ENCODE measurements at regions not wholly inside any gene's neighbourhood (a gene's known extent, or its start where the extent isn't known, plus 50 kb on each side); places are given as distances from the start of the nearest gene placed in this dataset.

DNA sequence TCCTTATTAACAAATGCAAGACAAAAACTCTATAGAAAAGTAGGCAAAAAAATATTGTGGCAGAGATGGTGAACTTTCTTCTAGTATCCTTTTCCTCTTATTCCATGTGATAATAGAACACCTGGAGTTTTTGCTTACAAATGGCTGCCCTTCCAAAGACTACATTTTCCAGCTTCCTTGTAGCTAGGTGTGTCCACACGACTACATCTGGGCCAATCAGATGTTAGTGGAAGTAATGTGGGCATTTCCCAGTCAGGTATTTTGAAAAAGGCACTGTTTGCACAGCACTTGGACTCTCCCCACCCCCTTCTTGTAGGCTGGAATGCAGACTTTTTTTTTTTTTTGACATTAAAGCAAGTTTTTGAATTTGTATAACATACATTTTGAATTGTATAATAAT is 105.5 kb upstream of the TBX20 start:
- Histone ChIP-seq H3K4me3 (no peak overlapping the region), H3K79me2 (ENCODE audit: control insufficient read depth, insufficient read depth, low read length) (no peaks in the 10 kb centered on the region), H3K36me3 (ENCODE audit: control insufficient read depth, insufficient read depth, low read length) (no peaks in the 10 kb centered on the region), H3K27ac (ENCODE audit: extremely low read depth, low read depth, low read length) (no peak overlapping the region), H3K9me3 (replicated peaks; ENCODE audit: control insufficient read depth, insufficient read depth, low read depth, low read length) (no peaks in the 10 kb centered on the region), H4K20me1 (replicated peaks; ENCODE audit: control insufficient read depth, insufficient read depth, low read length) (no peaks in the 10 kb centered on the region), H3K9me1 (ENCODE audit: control insufficient read depth, insufficient read depth, low read length) (no peaks in the 10 kb centered on the region), H3K4me2 (ENCODE audit: insufficient read depth, low read length) (no peak overlapping the region), H3K4me1 (replicated peaks in 1 of 2; ENCODE audit: control insufficient read depth in 2 of 2, insufficient read depth in 2 of 2, low read length in 2 of 2) (no peaks in the 10 kb centered on the region), H3K27me3 (ENCODE audit: control insufficient read depth in 2 of 2, insufficient read depth in 2 of 2, low read length in 2 of 2) (no peaks in the 10 kb centered on the region), H3K9ac (ENCODE audit: insufficient read depth in 1 of 2, low read depth in 2 of 2, low read length in 2 of 2) (no peak overlapping the region), H2AFZ (ENCODE audit: low read depth, low read length) (no peak overlapping the region)
- WGBS (ENCODE audit: insufficient coverage, low coverage, missing lambda C conversion rate), result 0% methylated on average over 1 of the region's 1 CpG
- ATAC-seq, result no peak
- POLR2A ChIA-PET, result interaction anchor here (1.0 kb wide), 1 partner anchor 32 kb away, joined by 3 read pairs; no protein-coding TSS in a partner anchor
- DNase-seq (ENCODE audit: extremely low read depth in 1 of 4, low spot score in 3 of 4), result no peak
- TF ChIP-seq SREBF1 (IDR thresholded peaks at IDR 0.05; ENCODE audit: borderline replicate concordance, low read depth, low read length), result no peak
- TF ChIP-seq NFYB (IDR thresholded peaks at IDR 0.05; ENCODE audit: extremely low read depth, insufficient read length), result peak; percentile 28
- CTCF ChIA-PET (ENCODE audit: low intra/inter-chr PET ratio), result no interaction called here
- in situ Hi-C loops (cut with MboI) (no loop called here), intact Hi-C loops (cut with micrococcal nuclease) (no loop called here)
- no TSS peak for BruUV-seq (replicated peaks)
- no peak for FAIRE-seq

DNA sequence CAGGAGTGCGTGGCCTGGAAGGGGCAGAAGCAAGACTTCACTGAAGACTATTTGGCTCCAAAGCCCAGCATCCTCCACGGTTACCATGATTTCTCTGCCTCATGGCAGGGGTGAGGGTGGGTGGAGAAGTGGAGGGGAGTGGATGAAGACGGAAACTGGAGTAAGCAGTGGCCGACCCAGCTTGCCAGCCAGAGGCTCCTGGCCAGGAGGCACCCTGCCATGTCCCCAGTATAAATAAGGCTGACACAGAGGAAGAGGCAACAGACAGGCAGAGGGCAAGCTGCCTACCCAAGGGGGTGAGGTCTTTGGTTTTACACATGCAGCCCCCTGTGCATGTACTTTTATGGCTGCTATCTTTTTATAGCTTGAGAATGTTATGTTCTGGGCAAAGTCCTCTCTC is 102.6 kb upstream of the TBX20 start:
- no peak overlapping the region for H3K4me3 ChIP-seq
- no peaks in the 10 kb centered on the region for H3K4me1 ChIP-seq (replicated peaks in 1 of 2; ENCODE audit: control insufficient read depth in 2 of 2, insufficient read depth in 2 of 2, low read length in 2 of 2)
- no peaks in the 10 kb centered on the region for H3K36me3 ChIP-seq (ENCODE audit: control insufficient read depth, insufficient read depth, low read length)
- POLR2A ChIA-PET, result no interaction called here
- no peak overlapping the region for H2AFZ ChIP-seq (ENCODE audit: low read depth, low read length)
- DNase-seq (ENCODE audit: extremely low read depth in 1 of 4, low spot score in 3 of 4) (no peak), FAIRE-seq (no peak), ATAC-seq (no peak)
- H3K9me3 ChIP-seq (replicated peaks; ENCODE audit: control insufficient read depth, insufficient read depth, low read depth, low read length), result no peaks in the 10 kb centered on the region
- intact Hi-C loops (cut with micrococcal nuclease) (no loop called here), in situ Hi-C loops (cut with MboI) (no loop called here)
- H3K79me2 ChIP-seq (ENCODE audit: control insufficient read depth, insufficient read depth, low read length), result no peaks in the 10 kb centered on the region
- no peaks in the 10 kb centered on the region for H4K20me1 ChIP-seq (replicated peaks; ENCODE audit: control insufficient read depth, insufficient read depth, low read length)
- H3K9me1 ChIP-seq (ENCODE audit: control insufficient read depth, insufficient read depth, low read length), result no peaks in the 10 kb centered on the region
- no peak overlapping the region for H3K9ac ChIP-seq (ENCODE audit: insufficient read depth in 1 of 2, low read depth in 2 of 2, low read length in 2 of 2)
- TF ChIP-seq MEF2A (IDR thresholded peaks at IDR 0.05; ENCODE audit: control insufficient read depth, low read depth, low read length), result no peak
- no peak for TF ChIP-seq WHSC1 (IDR thresholded peaks at IDR 0.05; ENCODE audit: low read length)
- no peak for TF ChIP-seq ZNF146 (CRISPR knock-in tag; IDR thresholded peaks at IDR 0.05; ENCODE audit: unreplicated experiment)
- no peak for TF ChIP-seq YY1 (IDR thresholded peaks at IDR 0.05; ENCODE audit: borderline replicate concordance in 1 of 3, control insufficient read depth in 1 of 3, extremely low read depth in 1 of 3, insufficient read depth in 3 of 3, insufficient read length in 1 of 3, insufficient replicate concordance in 2 of 3, low read depth in 1 of 3, low read length in 2 of 3)
- TF ChIP-seq, protein P1, sequence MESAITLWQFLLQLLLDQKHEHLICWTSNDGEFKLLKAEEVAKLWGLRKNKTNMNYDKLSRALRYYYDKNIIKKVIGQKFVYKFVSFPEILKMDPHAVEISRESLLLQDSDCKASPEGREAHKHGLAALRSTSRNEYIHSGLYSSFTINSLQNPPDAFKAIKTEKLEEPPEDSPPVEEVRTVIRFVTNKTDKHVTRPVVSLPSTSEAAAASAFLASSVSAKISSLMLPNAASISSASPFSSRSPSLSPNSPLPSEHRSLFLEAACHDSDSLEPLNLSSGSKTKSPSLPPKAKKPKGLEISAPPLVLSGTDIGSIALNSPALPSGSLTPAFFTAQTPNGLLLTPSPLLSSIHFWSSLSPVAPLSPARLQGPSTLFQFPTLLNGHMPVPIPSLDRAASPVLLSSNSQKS (CRISPR knock-in tag; IDR thresholded peaks at IDR 0.05), result no peak
- no peak for TF ChIP-seq MAZ (CRISPR knock-in tag; conservative IDR thresholded peaks at IDR 0.05 in 1 of 2, IDR thresholded peaks at IDR 0.05 in 1 of 2)
- no peak overlapping the region for H3K4me2 ChIP-seq (ENCODE audit: insufficient read depth, low read length)
- BruUV-seq (replicated peaks), result no TSS peak
- WGBS (ENCODE audit: insufficient coverage, low coverage, missing lambda C conversion rate), result 0% methylated on average over 4 of the region's 4 CpGs
- H3K27me3 ChIP-seq (ENCODE audit: control insufficient read depth in 2 of 2, insufficient read depth in 2 of 2, low read length in 2 of 2), result no peaks in the 10 kb centered on the region
- CTCF ChIA-PET (ENCODE audit: low intra/inter-chr PET ratio), result no interaction called here
- no peak overlapping the region for H3K27ac ChIP-seq (ENCODE audit: extremely low read depth, low read depth, low read length)
